SH-SY5Y (cell line): ENCODE measurements at regions not wholly inside any gene's neighbourhood (a gene's known extent, or its start where the extent isn't known, plus 50 kb on each side); places are given as distances from the start of the nearest gene placed in this dataset.

Source experiments
- GATA2 ChIP-seq: IDR thresholded peaks from 2 replicates; pipeline ENCODE4 v1.6.1; 2011; ENCODE audit warnings: mild to moderate bottlenecking, low read depth, low read length
- GATA3 ChIP-seq: IDR thresholded peaks from 2 replicates; pipeline ENCODE4 v1.6.1; 2011; ENCODE audit warnings: low read depth, mild to moderate bottlenecking, low read length, moderate library complexity

GRCh38 chr10:78830062-78830975, 238.4 kb upstream of the ZMIZ1 start:
- TF ChIP-seq GATA2: no peak
- no peak for TF ChIP-seq GATA3
